H9 (cell line): ENCODE measurements at regions not wholly inside any gene's neighbourhood (a gene's known extent, or its start where the extent isn't known, plus 50 kb on each side); places are given as distances from the start of the nearest gene placed in this dataset.

Source experiments
- DNase-seq: peaks from one replicate; pipeline ENCODE4 v3.0.0-alpha.2; 2017
- H2AFZ ChIP-seq: one replicate; pipeline ENCODE4 v1.6.1; 2013; ENCODE audit warnings: mild to moderate bottlenecking, low read length, control low read depth, moderate library complexity
- H2AK5ac ChIP-seq: 2 replicates; pipeline ENCODE4 v1.6.1; 2013; ENCODE audit warnings: low read length, control low read depth, mixed read lengths; ENCODE audit not compliant: insufficient read length
- H2BK120ac ChIP-seq: one replicate; pipeline ENCODE4 v1.6.1; 2013; ENCODE audit warnings: low read depth, mild to moderate bottlenecking, low read length, control low read depth, inconsistent platforms; ENCODE audit not compliant: poor library complexity, severe bottlenecking
- H2BK12ac ChIP-seq: 2 replicates; pipeline ENCODE4 v1.6.1; 2013; ENCODE audit warnings: low read length, control low read depth, mixed read lengths, low read depth; ENCODE audit not compliant: insufficient read length
- H2BK15ac ChIP-seq: 2 replicates; pipeline ENCODE4 v1.6.1; 2013; ENCODE audit warnings: low read depth, low read length, control low read depth
- H2BK20ac ChIP-seq: one replicate; pipeline ENCODE4 v1.6.1; 2013; ENCODE audit warnings: low read depth, mild to moderate bottlenecking, low read length, control low read depth, inconsistent platforms; ENCODE audit not compliant: poor library complexity, severe bottlenecking
- H2BK5ac ChIP-seq: 2 replicates; pipeline ENCODE4 v1.6.1; 2013; ENCODE audit warnings: low read length, control low read depth, mixed read lengths; ENCODE audit not compliant: insufficient read length
- H3K14ac ChIP-seq: 2 replicates; pipeline ENCODE4 v1.6.1; 2013; ENCODE audit warnings: low read length, control low read depth; ENCODE audit not compliant: insufficient read depth
- H3K18ac ChIP-seq: 2 replicates; pipeline ENCODE4 v1.6.1; 2013; ENCODE audit warnings: low read depth, mild to moderate bottlenecking, mixed read lengths, low read length, control low read depth; ENCODE audit not compliant: insufficient read length
- H3K23ac ChIP-seq: 2 replicates; pipeline ENCODE4 v1.6.1; 2013; ENCODE audit warnings: low read length, control low read depth, mixed read lengths, low read depth; ENCODE audit not compliant: insufficient read length
- H3K23me2 ChIP-seq: 2 replicates; pipeline ENCODE4 v1.6.1; 2013; ENCODE audit warnings: low read depth, mild to moderate bottlenecking, mixed read lengths, low read length, control low read depth; ENCODE audit not compliant: insufficient read length, poor library complexity, severe bottlenecking
- H3K27ac ChIP-seq: 2 replicates; pipeline ENCODE4 v1.5.1; 2013; ENCODE audit warnings: low read length, control low read depth, mixed read lengths, low read depth; ENCODE audit not compliant: insufficient read length
- H3K27me3 ChIP-seq: 2 replicates; pipeline ENCODE4 v1.6.1; 2013; ENCODE audit warnings: low read length, control low read depth, inconsistent platforms; ENCODE audit not compliant: insufficient read depth
- H3K4ac ChIP-seq: 2 replicates; pipeline ENCODE4 v1.6.1; 2013; ENCODE audit warnings: low read depth, mild to moderate bottlenecking, control low read depth, inconsistent platforms, low read length, moderate library complexity
- H3K4me1 ChIP-seq: 2 replicates; pipeline ENCODE4 v1.6.1; 2013; ENCODE audit warnings: low read length, control low read depth, inconsistent platforms; ENCODE audit not compliant: insufficient read depth
- H3K4me2 ChIP-seq: 2 replicates; pipeline ENCODE4 v1.6.1; 2013; ENCODE audit warnings: low read length, control low read depth, mixed read lengths; ENCODE audit not compliant: insufficient read length, insufficient read depth
- H3K56ac ChIP-seq: 2 replicates; pipeline ENCODE4 v1.6.1; 2013; ENCODE audit warnings: low read depth, mild to moderate bottlenecking, mixed read lengths, low read length, control low read depth; ENCODE audit not compliant: insufficient read length
- H3K79me1 ChIP-seq: 2 replicates; pipeline ENCODE4 v1.6.1; 2013; ENCODE audit warnings: low read depth, mild to moderate bottlenecking, moderate library complexity, low read length, control low read depth, inconsistent platforms; ENCODE audit not compliant: insufficient read depth, poor library complexity, severe bottlenecking
- H3K79me2 ChIP-seq: 2 replicates; pipeline ENCODE4 v1.6.1; 2013; ENCODE audit warnings: low read length, control low read depth, inconsistent platforms; ENCODE audit not compliant: insufficient read depth
- H3K9ac ChIP-seq: 2 replicates; pipeline ENCODE4 v1.6.1; 2013; ENCODE audit warnings: low read length, control low read depth, mixed read lengths; ENCODE audit not compliant: insufficient read length; ENCODE audit errors: extremely low read depth
- H3K9me3 ChIP-seq: one replicate; pipeline ENCODE4 v1.6.1; 2013; ENCODE audit warnings: low read depth, low read length, inconsistent platforms; ENCODE audit not compliant: control insufficient read depth
- H3T11ph ChIP-seq: one replicate; pipeline ENCODE4 v1.6.1; 2013; ENCODE audit warnings: mild to moderate bottlenecking, low read length, control low read depth, inconsistent platforms
- H4K20me1 ChIP-seq: one replicate; pipeline ENCODE4 v1.6.1; 2013; ENCODE audit not compliant: control insufficient read depth, insufficient read length, insufficient read depth
- H4K5ac ChIP-seq: 2 replicates; pipeline ENCODE4 v1.6.1; 2013; ENCODE audit warnings: low read depth, mild to moderate bottlenecking, mixed read lengths, low read length, control low read depth; ENCODE audit not compliant: insufficient read length
- H4K8ac ChIP-seq: replicated peaks from 2 replicates; pipeline ENCODE4 v1.6.1; 2013; ENCODE audit warnings: low read length, control low read depth, mixed read lengths, low read depth; ENCODE audit not compliant: insufficient read length
- H4K91ac ChIP-seq: 2 replicates; pipeline ENCODE4 v1.6.1; 2013; ENCODE audit warnings: low read depth, mild to moderate bottlenecking, moderate library complexity, mixed read lengths, low read length, control low read depth; ENCODE audit not compliant: insufficient read length
- H3K27ac Mint-ChIP-seq, 3 experiments: 2 replicates in 2 of 3; 3 replicates in 1 of 3; pipeline ENCODE4 v1.8.0; 2020 to 2021; ENCODE audit warnings: mixed read lengths in 3 of 3, mild to moderate bottlenecking in 1 of 3, moderate library complexity in 1 of 3
- H3K27me3 Mint-ChIP-seq: 2 replicates; pipeline ENCODE4 v1.8.0; 2021; ENCODE audit warnings: low read depth, mild to moderate bottlenecking, moderate library complexity, mixed read lengths
- H3K36me3 Mint-ChIP-seq, 3 experiments: 2 replicates in 2 of 3; 3 replicates in 1 of 3; pipeline ENCODE4 v1.8.0; 2020 to 2021; ENCODE audit warnings: low read depth in 3 of 3, mixed read lengths in 3 of 3; ENCODE audit not compliant: insufficient read depth in 1 of 3
- H3K4me1 Mint-ChIP-seq, 2 experiments: 2 replicates each; pipeline ENCODE4 v1.8.0; 2020; ENCODE audit warnings: mixed read lengths in 2 of 2
- H3K4me3 Mint-ChIP-seq, 2 experiments: 2 replicates in 1 of 2; 3 replicates in 1 of 2; pipeline ENCODE4 v1.8.0; 2020 to 2021; ENCODE audit warnings: mild to moderate bottlenecking in 2 of 2, mixed read lengths in 2 of 2, moderate library complexity in 1 of 2
- H3K9me3 Mint-ChIP-seq, 2 experiments: 2 replicates in 1 of 2; 3 replicates in 1 of 2; pipeline ENCODE4 v1.8.0; 2020; ENCODE audit warnings: mild to moderate bottlenecking in 2 of 2, mixed read lengths in 2 of 2, moderate library complexity in 1 of 2
- CTCF ChIP-seq: fragments of 200-600 bp; sonication (generic); conservative IDR thresholded peaks from 3 replicates; pipeline ENCODE4 v1.8.0; 2021; ENCODE audit warnings: antibody characterized with exemption, mild to moderate bottlenecking
- WGBS: extraction: QIAGEN DNeasy Blood & Tissue Kit; methylation state at CpG from one replicate; pipeline ENCODE4 v1.1.7; 2013; ENCODE audit warnings: missing lambda C conversion rate, low lambda C conversion rate, mixed read lengths; ENCODE audit not compliant: insufficient read length; ENCODE audit errors: extremely low coverage; 5-methylcytosine and 5-hydroxymethylcytosine counted together

- no peaks in the 10 kb centered on the region for H4K20me1 ChIP-seq
- no CpG with 5 or more reads among the region's 1 CpG for WGBS
- no peak overlapping the region for H3K56ac ChIP-seq
- H2BK120ac ChIP-seq, result no peak overlapping the region
- H3K79me1 ChIP-seq, result no peaks in the 10 kb centered on the region
- Mint-ChIP-seq H3K4me3 (no peak overlapping the region), H3K27me3 (no peaks in the 10 kb centered on the region; the same call in 1 of the 2 replicates), H3K27ac (no peak overlapping the region), H3K4me1 (peaks cover 12 to 13% of the 10 kb centered on the region in 2 experiments), H3K9me3 (no peaks in the 10 kb centered on the region), H3K36me3 (no peaks in the 10 kb centered on the region)
- H3T11ph ChIP-seq, result no peak overlapping the region
- no peak overlapping the region for H3K27ac ChIP-seq
- H3K4ac ChIP-seq, result no peak overlapping the region
- no peak overlapping the region for H2AFZ ChIP-seq
- H4K5ac ChIP-seq, result no peak overlapping the region
- no peaks in the 10 kb centered on the region for H3K23me2 ChIP-seq
- no peak overlapping the region for H2BK5ac ChIP-seq
- no peaks in the 10 kb centered on the region for H3K4me1 ChIP-seq
- no peaks in the 10 kb centered on the region for H3K27me3 ChIP-seq
- H3K23ac ChIP-seq, result no peak overlapping the region
- H2AK5ac ChIP-seq, result no peak overlapping the region
- TF ChIP-seq CTCF, result no peak
- no peak for DNase-seq
- H3K9ac ChIP-seq, result no peak overlapping the region
- H3K14ac ChIP-seq, result no peak overlapping the region
- no peaks in the 10 kb centered on the region for H3K79me2 ChIP-seq
- no peak overlapping the region for H3K4me2 ChIP-seq
- no peak overlapping the region for H4K8ac ChIP-seq
- H2BK20ac ChIP-seq, result no peak overlapping the region
- no peak overlapping the region for H4K91ac ChIP-seq
- no peak overlapping the region for H3K18ac ChIP-seq
- no peak overlapping the region for H2BK12ac ChIP-seq
- H2BK15ac ChIP-seq, result no peak overlapping the region
- no peaks in the 10 kb centered on the region for H3K9me3 ChIP-seq
These were observed 268.7 kb downstream of the MZT1 start for GRCh38 chr13:72458701-72459100.
